K562 (cell line): ENCODE measurements at regions not wholly inside any gene's neighbourhood (a gene's known extent, or its start where the extent isn't known, plus 50 kb on each side); places are given as distances from the start of the nearest gene placed in this dataset.
A peak's percentile ranks its signal among the peaks of the same experiment; 100 is the strongest.

Experiments
- ARID1B ChIP-seq: fragments of 450-650 bp; IDR thresholded peaks from 2 replicates; pipeline ENCODE4 v1.6.1; 2016; ENCODE audit warnings: antibody characterized with exemption, mild to moderate bottlenecking, inconsistent platforms
- CREBBP ChIP-seq: IDR thresholded peaks from one replicate; pipeline ENCODE4 v1.6.1; 2012; ENCODE audit warnings: low read depth, mild to moderate bottlenecking, control low read depth, inconsistent platforms, low read length
- CREM ChIP-seq: IDR thresholded peaks from 2 replicates; pipeline ENCODE4 v1.6.1; 2014; ENCODE audit warnings: antibody characterized with exemption, low read depth
- CUX1 ChIP-seq: fragments of 200-800 bp; sonication (Bioruptor generic); IDR thresholded peaks from 2 replicates; pipeline ENCODE4 v1.6.1; 2016; ENCODE audit warnings: missing genetic modification characterization, missing compliant biosample characterization
- ETS1 ChIP-seq: conservative IDR thresholded peaks from 2 replicates; pipeline ENCODE4 v1.6.1; 2011; ENCODE audit warnings: low read depth, mild to moderate bottlenecking, low read length; ENCODE audit not compliant: control insufficient read depth
- HDAC3 ChIP-seq: fragments of 450-650 bp; IDR thresholded peaks from 2 replicates; pipeline ENCODE4 v1.6.1; 2018; ENCODE audit warnings: borderline replicate concordance, mild to moderate bottlenecking, moderate library complexity; ENCODE audit not compliant: partially characterized antibody
- HIVEP1 ChIP-seq: fragments of 250-450 bp; sonication (Bioruptor Pico); IDR thresholded peaks from 2 replicates; pipeline ENCODE4 v1.4.0; 2020; ENCODE audit warnings: mild to moderate bottlenecking
- KDM1A ChIP-seq, 2 experiments: fragments of 450-650 bp; IDR thresholded peaks; 2 replicates each; pipeline ENCODE4 v1.6.1; 2016; ENCODE audit warnings: mild to moderate bottlenecking in 2 of 2
- OTX1 ChIP-seq: fragments of 450-650 bp; formaldehyde crosslinking; IDR thresholded peaks from 2 replicates; pipeline ENCODE4 v1.4.0; 2022; ENCODE audit warnings: mild to moderate bottlenecking
- POLR2AphosphoS5 ChIP-seq: IDR thresholded peaks from 2 replicates; pipeline ENCODE4 v1.6.1; 2011; ENCODE audit warnings: mild to moderate bottlenecking, low read depth, low read length, moderate library complexity; ENCODE audit not compliant: control insufficient read depth, insufficient read depth
- POLR3A ChIP-seq: IDR thresholded peaks from 2 replicates; pipeline ENCODE4 v1.6.1; 2011; ENCODE audit warnings: borderline replicate concordance, mild to moderate bottlenecking, moderate library complexity; ENCODE audit not compliant: insufficient read length, insufficient read depth; ENCODE audit errors: extremely low read depth
- SMAD4 ChIP-seq: fragments of 250-450 bp; sonication (Bioruptor Pico); conservative IDR thresholded peaks from 2 replicates; pipeline ENCODE4 v1.8.0; 2021; ENCODE audit warnings: inconsistent platforms, mild to moderate bottlenecking, moderate library complexity
- TCF3 ChIP-seq: sonication (generic); formaldehyde crosslinking; IDR thresholded peaks from 2 replicates; pipeline ENCODE4 v1.4.0; 2020; ENCODE audit warnings: mild to moderate bottlenecking, missing genetic modification reagents
- TEAD2 ChIP-seq: fragments of 450-650 bp; IDR thresholded peaks from 2 replicates; pipeline ENCODE4 v1.6.1; 2016; ENCODE audit warnings: missing genetic modification characterization, control low read depth, missing compliant biosample characterization
- ZBED1 ChIP-seq: IDR thresholded peaks from 2 replicates; pipeline ENCODE4 v1.6.1; 2014
- ZKSCAN8 ChIP-seq: fragments of 200-800 bp; sonication (Bioruptor generic); IDR thresholded peaks from 2 replicates; pipeline ENCODE4 v1.6.1; 2016; ENCODE audit warnings: missing genetic modification characterization, missing compliant biosample characterization
- ZNF274 ChIP-seq: IDR thresholded peaks from 2 replicates; pipeline ENCODE4 v1.6.1; 2011; ENCODE audit warnings: low read depth, mild to moderate bottlenecking, low read length, moderate library complexity, borderline replicate concordance
- ZNF311 ChIP-seq: fragments of 250-450 bp; sonication (Bioruptor Pico); IDR thresholded peaks from 2 replicates; pipeline ENCODE4 v1.4.0; 2020; ENCODE audit warnings: mild to moderate bottlenecking, moderate library complexity
- ZNF347 ChIP-seq: fragments of 450-650 bp; formaldehyde crosslinking; IDR thresholded peaks from 2 replicates; pipeline ENCODE4 v1.4.0; 2020; ENCODE audit warnings: low read depth, mild to moderate bottlenecking, moderate library complexity
- ZNF395 ChIP-seq: fragments of 200-800 bp; sonication (Bioruptor generic); IDR thresholded peaks from 2 replicates; pipeline ENCODE4 v1.6.1; 2017; ENCODE audit warnings: missing genetic modification characterization, missing compliant biosample characterization
- ZNF512 ChIP-seq: IDR thresholded peaks from 2 replicates; pipeline ENCODE4 v1.6.1; 2016; ENCODE audit warnings: missing genetic modification characterization, missing compliant biosample characterization

- TF ChIP-seq ETS1: peak; percentile 65
- TF ChIP-seq KDM1A (IDR thresholded peaks at IDR 0.05): peak; percentile 77 to 86
- TF ChIP-seq SMAD4 (CRISPR knock-in tag): peak; percentile 77
- no peak for TF ChIP-seq CREBBP
- TF ChIP-seq ARID1B: peak; percentile 88
- 0 out of 2 replicates have a peak, but pooled peaks have one; percentile 8 for TF ChIP-seq OTX1
- TF ChIP-seq ZNF274: 0 out of 2 replicates have a peak, but pooled peaks have one; percentile 29
- no peak for TF ChIP-seq TEAD2
- 0 out of 2 replicates have a peak, but pooled peaks have one; percentile 47 for TF ChIP-seq CUX1
- TF ChIP-seq TCF3: peak; percentile 98
- peak; percentile 90 for TF ChIP-seq ZNF395 (CRISPR knock-in tag)
- no peak for TF ChIP-seq HIVEP1
- TF ChIP-seq ZNF347 (CRISPR knock-in tag): no peak
- peak; percentile 79 for TF ChIP-seq CREM
- peak; percentile 86 for TF ChIP-seq ZNF311 (CRISPR knock-in tag)
- no peak for TF ChIP-seq POLR3A
- TF ChIP-seq ZBED1: peak; percentile 79; the same call in 1 of the 2 replicates
- TF ChIP-seq ZKSCAN8 (CRISPR knock-in tag): peak; percentile 83
- peak; percentile 94 for TF ChIP-seq POLR2AphosphoS5
- no peak for TF ChIP-seq ZNF512 (tag)
- peak; percentile 25 for TF ChIP-seq HDAC3
Observed at GRCh38 chr10:125605167-125605566, 77.8 kb downstream of the TEX36 start (continued).
